ENCODE measurements at regions not wholly inside any gene's neighbourhood (a gene's known extent, or its start where the extent isn't known, plus 50 kb on each side); places are given as distances from the start of the nearest gene placed in this dataset.

- H3K9ac ChIP-seq (ENCODE audit: low read length), result no peak overlapping the region
- no peaks in the 10 kb centered on the region for H3K9me3 ChIP-seq (ENCODE audit: control insufficient read depth, low read depth, low read length)
- H3K36me3 ChIP-seq (ENCODE audit: control insufficient read depth, low read depth, low read length), result no peaks in the 10 kb centered on the region
- H3K27ac ChIP-seq (ENCODE audit: low read length), result no peak overlapping the region
- no peaks in the 10 kb centered on the region for H3K27me3 ChIP-seq (ENCODE audit: control insufficient read depth, insufficient read depth, low read length)
- no peaks in the 10 kb centered on the region for H3K4me1 ChIP-seq (ENCODE audit: control insufficient read depth, low read depth, low read length)
- no peak overlapping the region for H3K4me3 ChIP-seq (ENCODE audit: low read length)
Observed at GRCh38 chr10:130497056-130498010, 361.1 kb downstream of the GLRX3 start.

- no peak overlapping the region for H3K9ac ChIP-seq (ENCODE audit: low read length)
- no peaks in the 10 kb centered on the region for H3K4me1 ChIP-seq (ENCODE audit: control insufficient read depth, low read depth, low read length)
- H3K36me3 ChIP-seq (ENCODE audit: control insufficient read depth, low read depth, low read length), result no peaks in the 10 kb centered on the region
- H3K27ac ChIP-seq (ENCODE audit: low read length), result no peak overlapping the region
- no peaks in the 10 kb centered on the region for H3K27me3 ChIP-seq (ENCODE audit: control insufficient read depth, insufficient read depth, low read length)
- H3K9me3 ChIP-seq (ENCODE audit: control insufficient read depth, low read depth, low read length), result no peaks in the 10 kb centered on the region
- H3K4me3 ChIP-seq (ENCODE audit: low read length), result no peak overlapping the region
Observed at GRCh38 chr10:130498042-130498441, 361.9 kb downstream of the GLRX3 start.

- H3K9ac ChIP-seq (ENCODE audit: low read length), result no peak overlapping the region
- peaks cover 4% of the 10 kb centered on the region for H3K9me3 ChIP-seq (ENCODE audit: control insufficient read depth, low read depth, low read length)
- H3K4me3 ChIP-seq (ENCODE audit: low read length), result no peak overlapping the region
- no peaks in the 10 kb centered on the region for H3K36me3 ChIP-seq (ENCODE audit: control insufficient read depth, low read depth, low read length)
- no peaks in the 10 kb centered on the region for H3K27me3 ChIP-seq (ENCODE audit: control insufficient read depth, insufficient read depth, low read length)
- no peak overlapping the region for H3K27ac ChIP-seq (ENCODE audit: low read length)
- no peaks in the 10 kb centered on the region for H3K4me1 ChIP-seq (ENCODE audit: control insufficient read depth, low read depth, low read length)
Observed at GRCh38 chr10:130498934-130499333, 362.7 kb downstream of the GLRX3 start.

GRCh38 chr10:130499541-130499940 lies 363.4 kb downstream of the GLRX3 start:
- Histone ChIP-seq H3K9me3 (ENCODE audit: control insufficient read depth, low read depth, low read length) (peaks cover 4% of the 10 kb centered on the region), H3K4me1 (ENCODE audit: control insufficient read depth, low read depth, low read length) (no peaks in the 10 kb centered on the region), H3K36me3 (ENCODE audit: control insufficient read depth, low read depth, low read length) (no peaks in the 10 kb centered on the region), H3K4me3 (ENCODE audit: low read length) (no peak overlapping the region), H3K9ac (ENCODE audit: low read length) (no peak overlapping the region), H3K27me3 (ENCODE audit: control insufficient read depth, insufficient read depth, low read length) (no peaks in the 10 kb centered on the region), H3K27ac (ENCODE audit: low read length) (no peak overlapping the region)

- Histone ChIP-seq H3K27me3 (ENCODE audit: control insufficient read depth, insufficient read depth, low read length) (no peaks in the 10 kb centered on the region), H3K9ac (ENCODE audit: low read length) (no peak overlapping the region), H3K4me1 (ENCODE audit: control insufficient read depth, low read depth, low read length) (no peaks in the 10 kb centered on the region), H3K4me3 (ENCODE audit: low read length) (no peak overlapping the region), H3K27ac (ENCODE audit: low read length) (no peak overlapping the region), H3K36me3 (ENCODE audit: control insufficient read depth, low read depth, low read length) (no peaks in the 10 kb centered on the region), H3K9me3 (ENCODE audit: control insufficient read depth, low read depth, low read length) (peaks cover 4% of the 10 kb centered on the region)
Observed at GRCh38 chr10:130500261-130501000, 364.2 kb downstream of the GLRX3 start.

- H3K9ac ChIP-seq (ENCODE audit: low read length), result no peak overlapping the region
- no peaks in the 10 kb centered on the region for H3K27me3 ChIP-seq (ENCODE audit: control insufficient read depth, insufficient read depth, low read length)
Observed at GRCh38 chr10:130507461-130507860, 371.3 kb downstream of the GLRX3 start.

GRCh38 chr10:130509881-130510689 lies 373.9 kb downstream of the GLRX3 start:
- Histone ChIP-seq H3K4me3 (ENCODE audit: low read length) (no peak overlapping the region), H3K4me1 (ENCODE audit: control insufficient read depth, low read depth, low read length) (no peaks in the 10 kb centered on the region), H3K9ac (ENCODE audit: low read length) (no peak overlapping the region), H3K27me3 (ENCODE audit: control insufficient read depth, insufficient read depth, low read length) (no peaks in the 10 kb centered on the region), H3K9me3 (ENCODE audit: control insufficient read depth, low read depth, low read length) (no peaks in the 10 kb centered on the region), H3K36me3 (ENCODE audit: control insufficient read depth, low read depth, low read length) (no peaks in the 10 kb centered on the region), H3K27ac (ENCODE audit: low read length) (no peak overlapping the region)

More at GRCh38 chr10:130507461-130507860, 371.3 kb downstream of the GLRX3 start:
- no peaks in the 10 kb centered on the region for H3K4me1 ChIP-seq (ENCODE audit: control insufficient read depth, low read depth, low read length)
- peaks cover 4% of the 10 kb centered on the region for H3K9me3 ChIP-seq (ENCODE audit: control insufficient read depth, low read depth, low read length)
- no peak overlapping the region for H3K4me3 ChIP-seq (ENCODE audit: low read length)
- H3K27ac ChIP-seq (ENCODE audit: low read length), result no peak overlapping the region
- no peaks in the 10 kb centered on the region for H3K36me3 ChIP-seq (ENCODE audit: control insufficient read depth, low read depth, low read length)

- Histone ChIP-seq H3K4me3 (ENCODE audit: low read length) (no peak overlapping the region), H3K27ac (ENCODE audit: low read length) (no peak overlapping the region), H3K27me3 (ENCODE audit: control insufficient read depth, insufficient read depth, low read length) (no peaks in the 10 kb centered on the region), H3K36me3 (ENCODE audit: control insufficient read depth, low read depth, low read length) (no peaks in the 10 kb centered on the region), H3K9ac (ENCODE audit: low read length) (no peak overlapping the region), H3K9me3 (ENCODE audit: control insufficient read depth, low read depth, low read length) (no peaks in the 10 kb centered on the region), H3K4me1 (ENCODE audit: control insufficient read depth, low read depth, low read length) (no peaks in the 10 kb centered on the region)
Observed at GRCh38 chr10:130510755-130511154, 374.6 kb downstream of the GLRX3 start.

GRCh38 chr10:130511766-130512165 lies 375.6 kb downstream of the GLRX3 start:
- Histone ChIP-seq H3K27ac (ENCODE audit: low read length) (no peak overlapping the region), H3K4me1 (ENCODE audit: control insufficient read depth, low read depth, low read length) (no peaks in the 10 kb centered on the region), H3K36me3 (ENCODE audit: control insufficient read depth, low read depth, low read length) (no peaks in the 10 kb centered on the region), H3K9ac (ENCODE audit: low read length) (no peak overlapping the region), H3K4me3 (ENCODE audit: low read length) (no peak overlapping the region), H3K27me3 (ENCODE audit: control insufficient read depth, insufficient read depth, low read length) (no peaks in the 10 kb centered on the region), H3K9me3 (ENCODE audit: control insufficient read depth, low read depth, low read length) (no peaks in the 10 kb centered on the region)

GRCh38 chr10:130512936-130513335 lies 376.7 kb downstream of the GLRX3 start:
- Histone ChIP-seq H3K27ac (ENCODE audit: low read length) (no peak overlapping the region), H3K27me3 (ENCODE audit: control insufficient read depth, insufficient read depth, low read length) (no peaks in the 10 kb centered on the region), H3K36me3 (ENCODE audit: control insufficient read depth, low read depth, low read length) (no peaks in the 10 kb centered on the region), H3K4me3 (ENCODE audit: low read length) (no peak overlapping the region), H3K4me1 (ENCODE audit: control insufficient read depth, low read depth, low read length) (no peaks in the 10 kb centered on the region), H3K9me3 (ENCODE audit: control insufficient read depth, low read depth, low read length) (no peaks in the 10 kb centered on the region), H3K9ac (ENCODE audit: low read length) (no peak overlapping the region)

All from iPS-18a (cell line).